Caco-2 (cell line): ENCODE measurements at regions not wholly inside any gene's neighbourhood (a gene's known extent, or its start where the extent isn't known, plus 50 kb on each side); places are given as distances from the start of the nearest gene placed in this dataset.

Experiments
- BruUV-seq: library from RNA; stranded (reverse); fragments of 400-500 nt; replicated peaks from 2 replicates; lab custom pipeline; 2021; lab: Mats Ljungman, UMichigan
- CTCF ChIA-PET: fragments of 300-600 bp; sonication (Branson Sonifier 250); formaldehyde crosslinking; loops from one replicate; lab custom pipeline; 2022; ENCODE audit warnings: antibody characterized with exemption; lab: Charles Lee
- POLR2A ChIA-PET: fragments of 300-600 bp; sonication (Branson Sonifier 250); formaldehyde crosslinking; loops from one replicate; lab custom pipeline; 2022; ENCODE audit warnings: antibody characterized with exemption; lab: Charles Lee
- DNase-seq, 2 experiments: peaks; one replicate each; pipeline versions ENCODE4 v3.0.0 to v3.0.0-alpha.2; 2020 to 2022
- H3K27me3 ChIP-seq: replicated peaks from 2 replicates; pipeline ENCODE4 v1.6.0; 2011; ENCODE audit warnings: low read length; ENCODE audit not compliant: control insufficient read depth, insufficient read depth
- H3K36me3 ChIP-seq: 2 replicates; pipeline ENCODE4 v1.5.1; 2011; ENCODE audit warnings: low read length; ENCODE audit not compliant: control insufficient read depth, insufficient read depth
- H3K4me1 ChIP-seq: fragments of 250-450 bp; sonication (Bioruptor Pico); 2 replicates; pipeline ENCODE4 v1.5.1; 2020; ENCODE audit warnings: mild to moderate bottlenecking
- H3K4me3 ChIP-seq: 2 replicates; pipeline ENCODE4 v1.5.1; 2011; ENCODE audit warnings: low read depth, mild to moderate bottlenecking, control low read depth, low read length
- H3K9me3 ChIP-seq: fragments of 250-450 bp; sonication (Bioruptor Pico); 2 replicates; pipeline ENCODE4 v1.5.1; 2020; ENCODE audit warnings: mild to moderate bottlenecking, moderate library complexity
- H3K27ac Mint-ChIP-seq: one replicate; pipeline ENCODE4 v1.8.0; 2022; ENCODE audit warnings: mixed read lengths; ENCODE audit not compliant: unreplicated experiment
- H3K27me3 Mint-ChIP-seq: one replicate; pipeline ENCODE4 v1.8.0; 2022; ENCODE audit warnings: mixed read lengths; ENCODE audit not compliant: insufficient read depth, unreplicated experiment
- H3K36me3 Mint-ChIP-seq: one replicate; pipeline ENCODE4 v1.8.0; 2022; ENCODE audit warnings: mild to moderate bottlenecking, mixed read lengths; ENCODE audit not compliant: insufficient read depth, unreplicated experiment
- H3K4me1 Mint-ChIP-seq: one replicate; pipeline ENCODE4 v1.8.0; 2022; ENCODE audit warnings: low read depth, mixed read lengths; ENCODE audit not compliant: unreplicated experiment
- H3K4me3 Mint-ChIP-seq: one replicate; pipeline ENCODE4 v1.8.0; 2022; ENCODE audit warnings: mild to moderate bottlenecking, moderate library complexity, mixed read lengths; ENCODE audit not compliant: unreplicated experiment
- H3K9me3 Mint-ChIP-seq: one replicate; pipeline ENCODE4 v1.8.0; 2022; ENCODE audit warnings: mixed read lengths; ENCODE audit not compliant: unreplicated experiment
- intact Hi-C: fragments of 100-400 bp; cut with micrococcal nuclease; formaldehyde crosslinking; loops from one replicate; pipeline ENCODE4 v1.10.0; 2022; ENCODE audit not compliant: unreplicated experiment
- TF ChIP-seq, protein P1 (sequence below), 2 experiments: fragments of 200-600 bp in 1 of 2; IDR thresholded peaks; 1 replicate in 1 of 2; 2 replicates in 1 of 2; pipeline versions ENCODE4 v1.5.1 to v1.8.0; 2011 to 2022; ENCODE audit warnings: antibody characterized with exemption in 1 of 2, control low read depth in 1 of 2, inconsistent platforms in 1 of 2, low read depth in 1 of 2, low read length in 1 of 2, mild to moderate bottlenecking in 1 of 2, moderate library complexity in 1 of 2; ENCODE audit not compliant: insufficient read depth in 1 of 2, severe bottlenecking in 1 of 2, unreplicated experiment in 1 of 2

DNA sequence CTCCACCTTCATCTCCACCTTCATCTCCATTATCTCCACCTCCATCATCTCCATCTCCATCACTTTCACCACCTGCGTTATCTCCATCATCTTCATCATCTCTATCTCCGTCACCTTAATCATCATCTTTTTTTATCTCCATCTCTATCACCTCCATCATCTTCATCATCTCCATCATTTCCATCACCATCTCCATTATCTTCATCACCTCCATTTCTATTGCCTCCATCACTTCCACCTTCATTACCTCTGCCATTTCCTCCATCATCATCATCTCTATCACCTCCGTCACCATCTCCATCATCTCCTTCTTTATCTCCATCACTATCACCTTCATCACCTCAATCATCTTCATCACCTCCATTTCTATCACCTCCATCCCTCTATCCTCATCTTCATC, 573.5 kb downstream of the TBC1D22A start:
- no TSS peak for BruUV-seq
- Mint-ChIP-seq H3K36me3 (no peaks in the 10 kb centered on the region), H3K4me1 (no peaks in the 10 kb centered on the region), H3K27ac (no peak overlapping the region), H3K4me3 (no peak overlapping the region), H3K27me3 (peaks cover 12% of the 10 kb centered on the region), H3K9me3 (peaks cover 13% of the 10 kb centered on the region)
- ChIA-PET POLR2A (no interaction called here), CTCF (no interaction called here)
- Histone ChIP-seq H3K9me3 (no peaks in the 10 kb centered on the region), H3K27me3 (no peaks in the 10 kb centered on the region), H3K4me3 (no peak overlapping the region), H3K36me3 (no peaks in the 10 kb centered on the region), H3K4me1 (no peaks in the 10 kb centered on the region)
- TF ChIP-seq, protein P1, sequence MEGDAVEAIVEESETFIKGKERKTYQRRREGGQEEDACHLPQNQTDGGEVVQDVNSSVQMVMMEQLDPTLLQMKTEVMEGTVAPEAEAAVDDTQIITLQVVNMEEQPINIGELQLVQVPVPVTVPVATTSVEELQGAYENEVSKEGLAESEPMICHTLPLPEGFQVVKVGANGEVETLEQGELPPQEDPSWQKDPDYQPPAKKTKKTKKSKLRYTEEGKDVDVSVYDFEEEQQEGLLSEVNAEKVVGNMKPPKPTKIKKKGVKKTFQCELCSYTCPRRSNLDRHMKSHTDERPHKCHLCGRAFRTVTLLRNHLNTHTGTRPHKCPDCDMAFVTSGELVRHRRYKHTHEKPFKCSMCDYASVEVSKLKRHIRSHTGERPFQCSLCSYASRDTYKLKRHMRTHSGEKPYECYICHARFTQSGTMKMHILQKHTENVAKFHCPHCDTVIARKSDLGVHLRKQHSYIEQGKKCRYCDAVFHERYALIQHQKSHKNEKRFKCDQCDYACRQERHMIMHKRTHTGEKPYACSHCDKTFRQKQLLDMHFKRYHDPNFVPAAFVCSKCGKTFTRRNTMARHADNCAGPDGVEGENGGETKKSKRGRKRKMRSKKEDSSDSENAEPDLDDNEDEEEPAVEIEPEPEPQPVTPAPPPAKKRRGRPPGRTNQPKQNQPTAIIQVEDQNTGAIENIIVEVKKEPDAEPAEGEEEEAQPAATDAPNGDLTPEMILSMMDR (IDR thresholded peaks at IDR 0.05; ENCODE audit: insufficient read depth in 1 of 2, low read depth in 1 of 2, low read length in 1 of 2, severe bottlenecking in 1 of 2, unreplicated experiment in 1 of 2), result no peak
- intact Hi-C loops, result no loop called here
- no peak for DNase-seq

DNA sequence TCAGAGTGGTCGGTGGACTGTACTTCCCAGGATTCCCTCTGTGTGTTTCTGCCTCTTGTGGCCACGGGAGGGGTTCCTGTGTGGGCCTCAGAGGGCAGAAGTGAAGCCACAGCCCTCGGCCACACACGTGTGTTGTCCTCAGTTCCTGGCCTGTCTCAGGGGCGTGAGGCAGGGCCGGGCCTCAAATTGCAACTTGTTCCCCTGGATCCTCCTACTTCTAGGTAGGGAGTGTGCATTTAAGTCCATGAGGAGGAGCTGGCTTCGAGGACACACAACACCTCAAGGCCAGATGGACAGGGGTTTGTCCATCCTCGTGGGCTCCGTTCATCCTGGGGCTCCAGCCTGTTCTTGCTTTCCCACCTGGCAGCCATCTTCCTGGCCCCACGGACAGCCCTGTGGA, 573.0 kb downstream of the TBC1D22A start:
- Histone ChIP-seq H3K27me3 (no peaks in the 10 kb centered on the region), H3K4me3 (no peak overlapping the region), H3K9me3 (no peaks in the 10 kb centered on the region), H3K4me1 (no peaks in the 10 kb centered on the region), H3K36me3 (no peaks in the 10 kb centered on the region)
- intact Hi-C loops, result no loop called here
- Mint-ChIP-seq H3K4me1 (no peaks in the 10 kb centered on the region), H3K36me3 (no peaks in the 10 kb centered on the region), H3K27me3 (peaks cover 11% of the 10 kb centered on the region), H3K4me3 (no peak overlapping the region), H3K9me3 (peaks cover 13% of the 10 kb centered on the region), H3K27ac (no peak overlapping the region)
- no TSS peak for BruUV-seq
- no peak for DNase-seq
- TF ChIP-seq, protein P1 (IDR thresholded peaks at IDR 0.05; ENCODE audit: insufficient read depth in 1 of 2, low read depth in 1 of 2, low read length in 1 of 2, severe bottlenecking in 1 of 2, unreplicated experiment in 1 of 2), result no peak
- POLR2A ChIA-PET, result no interaction called here
- CTCF ChIA-PET, result no interaction called here

GRCh38 chr22:47334601-47335000, 572.2 kb downstream of the TBC1D22A start:
- ChIA-PET CTCF (no interaction called here), POLR2A (no interaction called here)
- H3K27ac Mint-ChIP-seq, result no peak overlapping the region
- intact Hi-C loops, result no loop called here
- no peaks in the 10 kb centered on the region for H3K36me3 Mint-ChIP-seq
- no peak overlapping the region for H3K4me3 Mint-ChIP-seq
- H3K4me3 ChIP-seq, result no peak overlapping the region
- TF ChIP-seq, protein P1 (IDR thresholded peaks at IDR 0.05; ENCODE audit: insufficient read depth in 1 of 2, low read depth in 1 of 2, low read length in 1 of 2, severe bottlenecking in 1 of 2, unreplicated experiment in 1 of 2), result no peak
- no peak for DNase-seq
- no peaks in the 10 kb centered on the region for H3K4me1 ChIP-seq
- peaks cover 9% of the 10 kb centered on the region for H3K27me3 Mint-ChIP-seq
- no peaks in the 10 kb centered on the region for H3K4me1 Mint-ChIP-seq
- no TSS peak for BruUV-seq
- peaks cover 13% of the 10 kb centered on the region for H3K9me3 Mint-ChIP-seq
- H3K36me3 ChIP-seq, result no peaks in the 10 kb centered on the region
- no peaks in the 10 kb centered on the region for H3K9me3 ChIP-seq
- H3K27me3 ChIP-seq, result no peaks in the 10 kb centered on the region
